ENCODE measurements at regions not wholly inside any gene's neighbourhood (a gene's known extent, or its start where the extent isn't known, plus 50 kb on each side); places are given as distances from the start of the nearest gene placed in this dataset.
"Not testable (repeated sequence)": the region's sequence is repeated elsewhere in the genome, so short reads cannot be mapped to it uniquely, and the experiment has no call there.

DNA sequence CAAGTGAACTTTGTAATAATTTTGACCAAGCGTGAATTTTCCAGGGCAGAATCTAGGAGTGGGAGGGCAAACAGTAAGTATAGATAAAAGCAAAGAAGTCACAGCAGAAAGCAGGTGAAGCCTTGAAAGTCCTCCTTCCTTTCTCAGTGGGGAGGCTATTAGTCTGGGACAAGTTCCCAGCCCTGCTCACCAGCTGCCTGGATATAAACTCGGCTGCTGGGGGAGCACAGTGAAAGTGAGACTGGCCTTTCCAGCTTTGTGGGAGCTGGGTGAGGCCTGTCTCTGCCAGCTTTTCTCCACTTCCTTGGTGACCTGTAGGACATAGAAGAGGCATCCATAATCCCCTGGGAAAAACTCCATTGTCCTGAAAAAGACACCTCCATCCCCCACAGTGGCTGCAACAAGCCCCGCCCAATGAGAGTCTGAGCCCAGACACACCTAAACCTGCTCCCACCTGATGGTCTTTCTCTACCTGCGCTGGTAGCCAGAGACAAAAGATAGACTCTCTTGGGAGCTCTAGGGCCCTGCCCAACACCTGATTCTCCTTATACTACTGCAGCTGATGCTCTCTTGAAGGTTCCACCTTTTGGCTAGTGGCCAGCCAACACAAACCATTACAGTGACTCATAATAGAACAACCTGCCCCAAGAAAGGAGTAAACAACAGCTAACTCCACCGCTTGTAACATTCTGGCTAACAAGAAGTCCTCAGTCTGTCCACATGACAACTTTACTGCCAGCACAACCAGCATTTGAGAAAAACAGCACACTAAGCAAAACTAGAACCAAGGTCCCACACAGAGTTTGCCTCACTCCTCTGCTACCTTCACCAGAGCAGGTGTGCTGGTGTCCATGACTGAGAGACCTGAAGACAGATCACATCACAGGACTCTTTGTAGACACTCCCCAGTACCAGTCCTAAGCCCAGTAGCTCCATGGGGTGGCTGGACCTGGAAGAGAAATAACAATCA is 252.2 kb upstream of the SLITRK6 start:
- DNase-seq (ENCODE audit: low read depth): peak; percentile 87

DNA sequence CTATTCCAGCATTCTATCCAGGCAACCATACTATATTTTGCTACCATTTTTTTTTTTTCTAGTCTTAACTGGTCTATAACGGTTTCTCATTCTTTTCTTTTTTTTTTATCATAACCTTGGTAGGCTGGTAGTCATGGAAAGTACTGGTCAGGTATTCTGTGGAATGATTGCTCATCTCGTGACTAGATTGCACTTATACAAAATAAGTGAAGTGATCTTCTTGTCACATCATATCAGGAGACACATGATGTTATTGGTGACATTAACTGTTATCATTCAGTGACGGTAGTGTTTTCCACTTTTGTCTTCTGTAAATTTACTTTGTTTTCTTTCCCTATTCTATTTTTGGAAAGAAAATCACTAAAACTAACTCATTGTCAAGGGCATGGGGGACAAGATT is 239.3 kb upstream of the SLITRK6 start:
- no peak for DNase-seq (ENCODE audit: low read depth)

DNA sequence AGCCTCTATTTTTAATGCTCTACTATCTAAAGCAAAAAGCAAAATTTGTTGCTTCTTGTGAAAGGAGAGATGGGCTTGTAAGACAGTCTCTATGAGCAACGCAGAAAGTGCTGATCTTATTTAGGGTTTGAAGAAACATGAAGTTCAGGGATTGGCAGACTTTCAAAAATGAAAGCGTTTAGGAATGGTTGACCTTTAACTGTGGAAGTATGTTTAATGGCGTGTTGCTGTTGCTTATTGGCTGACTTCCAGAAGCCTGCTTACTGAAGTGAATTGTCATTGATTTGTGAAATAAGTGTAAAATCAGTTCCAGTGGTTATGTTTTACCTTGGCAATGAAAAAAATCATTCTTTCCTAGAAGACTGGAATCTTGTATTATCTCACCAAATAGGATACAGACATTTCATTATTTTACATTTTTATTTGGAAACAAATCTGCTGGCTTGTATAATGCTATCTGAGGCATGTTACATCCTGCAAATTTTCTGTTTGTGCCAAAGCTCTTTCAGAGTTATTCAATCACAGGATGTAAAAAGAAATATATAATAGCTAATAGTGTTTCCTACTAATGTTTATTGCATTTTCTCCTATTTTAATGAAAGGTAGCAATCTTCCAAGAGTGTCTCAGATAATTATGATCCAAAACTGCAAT is 221.3 kb upstream of the SLITRK6 start:
- DNase-seq (ENCODE audit: low read depth): peak; percentile 92

DNA sequence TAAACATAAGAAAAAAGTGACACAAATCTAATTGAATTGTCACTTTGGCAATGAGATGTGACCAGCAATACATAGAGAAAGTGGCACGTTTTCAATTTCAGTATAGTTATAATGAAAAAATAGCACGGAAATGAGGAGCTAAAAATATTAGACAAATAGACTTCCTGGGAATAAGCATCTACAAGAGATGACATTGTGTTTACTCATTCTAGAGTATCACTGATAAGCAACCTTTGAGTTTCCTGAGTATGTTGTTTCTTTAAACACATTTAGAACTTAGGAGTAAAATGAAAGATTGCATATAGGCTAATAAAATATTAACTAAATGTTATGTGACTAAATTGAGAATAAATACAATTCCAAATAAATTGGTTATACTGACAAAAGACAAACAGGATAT is 207.1 kb upstream of the SLITRK6 start:
- DNase-seq (ENCODE audit: low read depth): no peak

DNA sequence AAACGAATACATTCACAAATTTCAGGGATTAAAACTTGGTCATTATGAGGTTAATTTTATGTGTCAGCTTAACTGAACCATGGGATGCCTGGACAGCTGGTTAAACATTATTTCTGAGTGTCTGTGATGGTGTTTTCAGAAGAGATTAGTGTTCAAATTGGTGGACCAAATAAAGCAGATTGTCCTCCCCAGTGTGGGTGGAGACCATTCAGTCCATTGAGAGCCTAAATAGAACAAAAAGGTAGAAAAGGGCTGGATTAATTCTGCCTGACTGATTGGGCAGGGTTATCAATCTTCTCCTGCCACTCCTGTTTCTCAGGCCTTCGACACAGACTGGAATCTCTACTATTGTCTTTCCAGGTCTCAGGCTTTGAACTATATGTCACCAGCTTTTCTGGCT is 203.8 kb upstream of the SLITRK6 start:
- DNase-seq (ENCODE audit: low read depth): peak; percentile 44

DNA sequence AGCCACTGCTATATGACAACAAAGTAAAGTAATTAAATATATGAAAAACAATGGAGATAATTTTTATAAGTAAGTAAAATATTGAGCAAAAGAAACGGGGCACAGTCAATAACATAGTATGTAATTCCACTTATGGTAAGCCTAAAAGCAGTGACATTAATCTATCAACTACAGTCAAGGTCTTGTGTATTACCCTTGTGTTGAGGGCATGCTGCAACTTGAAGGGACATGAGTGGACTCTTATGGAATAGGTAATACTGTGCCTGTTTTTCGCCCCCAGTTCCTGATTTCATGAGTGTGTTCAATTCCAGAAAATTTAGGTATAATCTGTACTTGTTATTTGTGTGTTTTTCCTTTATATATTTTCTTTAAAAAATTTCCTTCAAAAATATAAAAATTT is 201.3 kb upstream of the SLITRK6 start:
- no peak for DNase-seq (ENCODE audit: low read depth)

DNA sequence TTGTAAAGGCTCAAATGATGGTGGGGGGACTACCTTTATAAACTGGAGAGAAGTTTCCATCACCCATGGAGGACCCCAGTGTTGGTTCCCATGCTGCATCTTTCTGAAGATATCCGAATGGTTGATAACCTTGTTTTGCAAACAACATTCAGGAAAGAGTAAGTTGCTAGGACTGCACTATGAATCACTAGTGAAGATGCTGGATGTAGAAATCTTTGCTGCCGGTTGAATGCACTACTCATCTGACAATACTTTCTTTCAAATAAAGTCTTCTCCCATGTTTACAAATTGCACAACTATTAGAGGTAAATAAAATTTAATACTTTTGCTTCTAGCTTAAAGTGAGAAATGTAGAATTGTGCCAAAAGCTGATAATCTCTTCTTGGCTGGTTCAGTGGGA is 198.4 kb upstream of the SLITRK6 start:
- DNase-seq (ENCODE audit: low read depth): peak; percentile 32

DNA sequence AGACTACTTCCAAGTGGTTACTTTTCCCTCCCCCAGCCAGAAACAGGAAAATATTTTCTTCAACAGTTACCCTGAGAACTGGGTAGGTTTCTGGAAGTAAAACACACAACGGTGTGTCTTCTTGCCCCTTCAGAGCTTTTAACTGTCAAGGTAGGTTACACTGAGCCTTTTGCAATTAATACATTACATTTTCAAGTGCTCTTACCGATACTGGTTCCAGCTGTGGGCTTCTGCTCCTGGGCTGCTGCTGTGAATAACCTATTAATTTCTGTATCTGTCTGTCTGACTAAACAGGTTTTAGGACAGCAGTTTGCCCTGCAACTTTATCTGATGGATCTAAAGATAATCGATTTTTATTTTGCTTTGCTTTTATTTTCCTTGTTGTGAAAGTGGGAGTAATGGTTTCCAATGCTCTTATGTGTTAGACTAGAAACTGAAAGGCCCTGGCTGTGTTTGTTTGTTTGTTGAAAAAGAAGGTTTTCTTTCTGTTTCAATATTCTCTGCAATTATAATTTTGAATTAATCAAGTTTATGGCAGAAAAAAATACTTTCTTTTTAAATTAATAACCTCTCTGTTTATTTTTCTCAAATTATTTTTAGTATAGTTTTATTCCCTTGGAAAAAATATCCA is 196.7 kb upstream of the SLITRK6 start:
- no peak for DNase-seq (ENCODE audit: low read depth)

DNA sequence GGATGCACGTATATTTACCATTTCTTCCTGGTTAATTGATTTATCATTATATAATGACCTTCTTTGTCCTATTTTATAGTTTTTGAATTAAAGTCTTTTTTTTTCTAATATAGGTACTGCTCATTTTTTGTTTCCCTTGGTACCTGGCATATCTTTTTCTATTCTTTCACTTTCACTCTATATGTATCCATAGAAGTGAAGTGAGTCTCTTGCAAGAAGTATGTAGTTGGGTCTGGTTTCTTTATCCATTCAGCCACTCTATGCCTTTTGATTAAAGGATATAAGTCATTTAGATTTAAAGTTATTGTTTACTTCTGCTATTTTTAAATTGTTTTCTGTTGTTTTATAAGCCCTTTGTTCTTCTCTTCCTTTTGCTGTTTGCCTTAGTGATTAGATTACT is 194.3 kb upstream of the SLITRK6 start:
- no peak for DNase-seq (ENCODE audit: low read depth)

DNA sequence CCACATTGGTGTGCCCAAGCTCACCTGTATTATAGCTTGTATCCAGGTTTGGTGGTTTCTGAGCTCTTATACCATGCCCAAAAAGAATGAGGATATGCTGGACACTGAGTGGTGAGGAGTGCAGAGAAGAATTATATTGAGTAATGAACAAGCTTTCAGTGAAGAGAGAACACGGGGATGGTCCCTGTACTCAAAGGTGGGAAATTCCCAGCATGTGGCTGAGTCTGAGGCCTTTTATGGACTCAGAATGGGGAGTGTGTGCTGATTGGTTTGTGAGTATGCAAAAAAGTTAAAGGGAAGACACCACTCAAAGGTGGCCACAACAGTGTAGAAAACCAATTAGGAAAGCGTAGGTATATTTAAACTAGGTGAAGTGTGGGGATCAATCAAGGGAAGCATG is 191.2 kb upstream of the SLITRK6 start:
- no peak for DNase-seq (ENCODE audit: low read depth)

DNA sequence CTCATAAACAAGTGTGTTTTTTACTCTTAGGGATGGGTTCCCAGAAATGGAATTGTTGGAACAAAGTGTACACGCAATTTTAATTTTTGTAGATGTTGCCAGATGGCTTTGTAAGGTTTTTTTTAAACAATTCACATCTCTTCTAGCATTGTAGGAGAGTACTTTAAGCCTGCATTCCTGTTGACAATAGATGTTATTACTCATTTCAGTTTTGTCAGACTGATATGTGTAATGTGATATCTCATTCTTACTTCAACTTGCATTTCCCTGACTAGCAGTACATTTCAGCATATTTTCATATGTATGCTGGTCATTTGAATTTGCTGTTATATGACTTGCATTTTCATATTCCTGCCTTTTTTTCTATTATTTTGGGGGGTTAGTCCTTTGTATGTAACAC is 186.6 kb upstream of the SLITRK6 start:
- peak; percentile 20 for DNase-seq (ENCODE audit: low read depth)

DNA sequence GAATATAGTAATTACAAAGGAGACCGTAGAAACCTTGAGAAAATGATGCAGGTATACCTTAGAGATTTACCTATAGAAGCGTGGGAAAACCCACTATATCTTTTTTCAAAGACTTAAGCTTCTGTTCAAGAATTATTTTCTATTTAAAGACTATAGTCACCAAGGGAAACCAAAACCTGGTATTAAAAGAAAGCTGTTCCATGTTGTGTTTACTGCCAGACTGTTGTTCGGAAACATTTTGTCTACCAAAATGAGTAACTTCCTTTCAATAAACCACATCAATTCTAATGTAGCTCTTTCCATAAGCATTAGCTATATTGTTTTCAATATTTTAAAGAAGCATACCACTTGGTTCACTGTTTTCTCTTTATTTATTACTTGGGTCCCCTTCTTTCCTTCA is 182.9 kb upstream of the SLITRK6 start:
- DNase-seq (ENCODE audit: low read depth): no peak

DNA sequence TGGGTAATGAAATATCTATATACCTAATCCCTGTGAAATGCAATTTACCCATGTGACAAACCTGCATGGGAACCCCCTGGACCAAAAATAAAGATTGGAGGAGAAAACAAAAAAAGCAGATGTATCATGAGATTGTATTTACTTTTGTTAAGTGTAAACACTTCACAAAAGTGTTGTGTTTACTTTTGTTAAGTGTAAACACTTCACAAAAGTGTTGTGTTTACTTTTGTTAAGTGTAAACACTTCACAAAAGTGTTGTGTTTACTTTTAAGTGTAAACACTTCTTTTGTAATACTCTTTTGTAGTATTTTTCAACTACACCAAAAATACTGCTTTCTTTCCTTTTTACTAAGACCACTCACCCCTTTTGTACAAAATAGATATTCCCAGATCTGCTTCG is 181.2 kb upstream of the SLITRK6 start:
- DNase-seq (ENCODE audit: low read depth): not testable (repeated sequence)

DNA sequence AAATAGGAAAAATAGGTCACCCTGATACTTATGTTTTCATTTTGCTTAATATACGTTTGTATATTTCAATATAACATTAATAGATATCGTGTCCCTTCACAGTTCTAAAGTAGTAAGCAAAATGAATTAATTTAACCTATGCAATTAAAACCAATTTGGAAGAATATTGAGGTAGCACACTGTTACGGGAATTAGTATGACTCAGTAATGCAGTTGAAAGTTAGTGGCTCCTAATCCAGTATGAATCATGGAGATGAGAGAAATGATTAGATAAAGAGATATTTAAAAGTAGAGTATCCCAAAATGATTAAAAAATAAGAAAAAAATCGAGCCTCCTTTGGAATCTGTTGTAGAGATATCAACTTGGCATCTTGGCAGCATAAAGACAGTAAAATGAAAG is 177.0 kb upstream of the SLITRK6 start:
- DNase-seq (ENCODE audit: low read depth): no peak

DNA sequence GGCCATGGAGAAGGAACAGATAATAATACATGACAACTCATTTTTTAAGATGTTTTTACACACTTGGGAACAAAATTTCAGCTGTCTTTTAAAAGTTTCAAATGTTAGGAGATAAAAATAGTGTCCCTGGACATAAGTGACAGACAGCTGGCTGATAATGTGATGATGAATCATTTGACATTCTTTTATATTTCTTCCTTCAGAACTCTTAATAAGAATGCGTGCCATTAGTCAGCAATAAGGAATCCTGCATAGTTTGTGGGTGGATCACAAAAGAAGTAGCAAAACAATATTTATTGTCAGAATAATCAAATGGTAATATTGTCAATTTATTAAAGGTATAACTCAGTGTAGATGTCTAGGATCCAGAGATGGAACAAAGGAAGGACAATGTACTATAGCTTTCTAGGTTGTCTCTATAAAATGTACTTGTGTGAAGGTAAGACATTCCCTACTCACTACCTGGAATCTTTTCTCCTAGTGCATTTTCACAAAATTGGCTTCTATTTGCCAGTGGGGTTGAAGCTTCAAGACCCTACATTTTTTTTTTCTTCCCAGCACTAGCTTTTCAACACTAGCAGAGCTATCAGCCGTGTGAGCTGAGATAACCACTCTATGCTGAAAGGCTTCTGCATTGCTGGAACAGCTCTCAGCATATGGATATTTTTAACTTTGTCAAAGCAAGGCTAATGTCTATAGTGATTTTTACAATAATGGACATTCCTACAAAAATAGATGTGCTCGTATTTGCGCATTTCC is 175.6 kb upstream of the SLITRK6 start:
- DNase-seq (ENCODE audit: low read depth): peak; percentile 53

DNA sequence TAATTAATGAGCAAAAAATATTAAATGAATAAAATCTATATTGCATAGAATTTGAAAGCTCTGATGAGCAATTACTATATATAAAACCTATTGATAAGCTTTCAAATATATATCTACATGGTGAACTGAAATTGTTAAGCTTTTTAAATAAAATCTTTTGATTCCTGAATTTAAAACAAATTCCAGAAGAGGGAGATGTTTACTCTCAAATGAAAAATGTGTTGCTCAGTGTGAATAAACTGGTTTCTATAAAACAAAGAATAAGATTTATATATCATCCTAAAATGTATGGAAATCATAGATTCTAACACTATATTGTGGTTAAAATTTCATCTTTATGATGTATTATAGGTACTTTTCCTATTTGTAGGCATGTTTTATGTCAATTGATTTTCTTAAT is 171.5 kb upstream of the SLITRK6 start:
- DNase-seq (ENCODE audit: low read depth): peak; percentile 41

DNA sequence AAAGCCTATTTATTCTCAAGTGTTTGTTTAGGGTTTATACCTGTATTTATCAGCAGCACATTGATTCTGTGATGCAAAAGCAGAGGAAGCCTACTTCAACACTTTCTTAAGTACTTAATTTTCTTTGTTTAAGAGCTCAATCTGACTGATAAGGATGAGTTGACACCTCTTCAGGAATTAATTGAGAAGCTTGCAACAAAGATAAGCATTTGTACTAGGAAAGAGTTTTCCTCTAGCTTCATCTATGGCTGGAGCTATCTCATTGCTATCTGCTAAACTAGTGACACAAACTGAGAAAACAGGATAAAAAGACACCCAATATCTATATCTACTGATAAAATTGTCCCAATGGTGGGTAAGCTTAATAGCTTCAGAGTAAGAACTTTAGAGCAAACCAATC is 170.1 kb upstream of the SLITRK6 start:
- no peak for DNase-seq (ENCODE audit: low read depth)

DNA sequence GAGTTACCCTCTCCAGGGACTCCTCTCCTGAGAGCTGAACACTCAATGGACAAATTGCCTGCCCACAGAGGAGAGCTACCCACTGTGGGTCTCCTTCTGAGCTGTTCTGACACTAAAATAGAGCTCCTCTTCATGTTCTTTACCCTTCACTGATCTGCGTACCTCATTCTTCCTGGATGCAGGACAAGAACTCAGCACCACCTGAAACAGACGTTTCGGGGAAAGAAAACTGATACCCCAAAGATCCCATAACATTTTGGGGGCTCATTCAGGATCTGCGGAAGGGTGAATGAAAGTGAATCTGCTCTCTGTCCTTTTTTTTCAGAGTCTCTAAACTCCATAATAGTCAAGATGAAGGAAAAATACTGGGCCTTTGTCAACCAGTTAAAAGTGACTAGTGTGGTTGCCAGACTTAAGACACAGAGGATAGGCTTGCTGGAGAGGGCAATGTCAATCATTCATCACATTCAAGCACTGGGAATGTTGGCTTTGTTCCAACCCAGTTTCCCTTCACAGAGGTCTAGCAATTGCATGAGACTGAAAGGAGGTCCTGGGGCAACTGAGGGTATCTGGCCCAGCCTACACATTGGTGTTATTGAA is 136.7 kb upstream of the SLITRK6 start:
- no peak for DNase-seq (ENCODE audit: low read depth)

DNA sequence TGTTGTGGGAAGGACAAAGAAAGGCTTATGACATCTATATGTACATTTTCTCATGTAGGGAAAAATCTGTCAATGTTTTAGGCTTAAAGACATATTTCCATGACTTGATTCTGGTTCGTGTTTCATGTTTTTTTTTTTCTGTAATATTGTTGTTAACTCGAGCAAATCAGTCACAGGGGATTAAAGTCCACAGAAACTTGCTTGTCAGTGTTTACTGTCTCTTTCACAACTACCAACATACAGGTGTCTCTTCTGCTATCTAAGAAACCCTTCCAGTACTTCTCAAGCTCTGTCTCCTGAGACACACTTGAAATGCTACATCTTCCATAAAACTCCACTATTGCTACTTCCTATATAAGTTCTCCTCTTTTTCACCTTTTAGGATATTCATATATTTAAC is 130.9 kb upstream of the SLITRK6 start:
- no peak for DNase-seq (ENCODE audit: low read depth)

DNA sequence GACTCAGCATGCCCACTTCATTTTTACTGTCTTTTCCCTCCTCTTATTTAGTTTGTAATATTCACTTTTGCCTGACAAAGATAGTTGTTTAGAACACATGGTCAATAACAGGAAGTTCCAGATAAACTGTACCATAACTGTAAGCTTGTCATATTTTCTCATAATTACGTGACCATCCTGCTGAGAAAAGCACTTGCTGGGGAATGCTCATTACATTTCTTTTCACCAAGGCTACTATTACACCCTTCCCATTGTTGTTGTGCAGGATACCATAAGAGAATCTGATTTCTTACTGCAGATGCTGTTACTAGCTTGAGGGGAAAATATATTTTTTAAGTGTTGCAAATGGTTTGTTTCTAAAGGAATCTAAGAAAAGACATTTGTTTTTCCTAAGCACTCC is 111.7 kb upstream of the SLITRK6 start:
- DNase-seq (ENCODE audit: low read depth): no peak

DNA sequence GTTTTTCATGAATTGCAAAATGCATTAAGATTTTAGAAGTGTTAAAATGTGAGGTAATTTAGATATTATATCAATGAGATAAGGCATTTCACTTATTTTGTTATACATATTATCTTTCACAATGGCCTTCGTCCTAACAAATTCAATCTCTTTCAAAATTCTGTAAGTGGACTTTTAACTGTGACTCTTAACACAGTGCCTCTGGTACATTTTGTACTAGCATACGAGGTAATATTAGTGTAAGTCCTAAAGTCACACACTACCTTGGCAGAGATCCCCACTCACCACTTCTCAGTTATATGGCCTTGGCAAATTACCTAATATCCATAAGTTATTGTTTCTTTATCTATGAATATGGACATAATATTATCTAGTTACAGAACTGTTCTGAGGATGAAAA is 101.3 kb upstream of the SLITRK6 start:
- no peak for DNase-seq (ENCODE audit: low read depth)
